GM23248 (cell line): ENCODE measurements at regions not wholly inside any gene's neighbourhood (a gene's known extent, or its start where the extent isn't known, plus 50 kb on each side); places are given as distances from the start of the nearest gene placed in this dataset.
A peak's percentile ranks its signal among the peaks of the same experiment; 100 is the strongest.
"Not testable (repeated sequence)": the region's sequence is repeated elsewhere in the genome, so short reads cannot be mapped to it uniquely, and the experiment has no call there.

ENCODE experiments used
- DNase-seq: peaks from one replicate; pipeline ENCODE4 v3.0.0-alpha.2; 2015
- H2AFZ ChIP-seq: fragments of 200-600 bp; sonication (generic); 2 replicates; pipeline ENCODE4 v1.6.1; 2016; ENCODE audit warnings: antibody characterized with exemption
- H3F3A ChIP-seq: fragments of 200-600 bp; sonication (generic); 2 replicates; pipeline ENCODE4 v1.6.1; 2016; ENCODE audit warnings: mild to moderate bottlenecking, antibody characterized with exemption, mixed run types; ENCODE audit not compliant: insufficient read depth
- H3K27ac ChIP-seq: fragments of 200-600 bp; sonication (generic); 2 replicates; pipeline ENCODE4 v1.5.1; 2016; ENCODE audit warnings: mild to moderate bottlenecking
- H3K27me3 ChIP-seq: fragments of 200-600 bp; sonication (generic); replicated peaks from 2 replicates; pipeline ENCODE4 v1.6.1; 2016; ENCODE audit warnings: mild to moderate bottlenecking; ENCODE audit not compliant: insufficient read depth
- H3K36me3 ChIP-seq: fragments of 200-600 bp; sonication (generic); 2 replicates; pipeline ENCODE4 v1.6.1; 2016; ENCODE audit warnings: low read depth, mild to moderate bottlenecking
- H3K4me1 ChIP-seq: fragments of 200-600 bp; sonication (generic); 2 replicates; pipeline ENCODE4 v1.6.1; 2016; ENCODE audit warnings: mild to moderate bottlenecking; ENCODE audit not compliant: insufficient read depth
- H3K4me2 ChIP-seq: fragments of 200-600 bp; sonication (generic); one replicate; pipeline ENCODE4 v1.6.1; 2016; ENCODE audit warnings: mild to moderate bottlenecking; ENCODE audit not compliant: unreplicated experiment
- H3K4me3 ChIP-seq: fragments of 200-600 bp; sonication (generic); 2 replicates; pipeline ENCODE4 v1.5.1; 2016; ENCODE audit warnings: mild to moderate bottlenecking
- H3K79me2 ChIP-seq: fragments of 200-600 bp; sonication (generic); 2 replicates; pipeline ENCODE4 v1.6.1; 2016; ENCODE audit warnings: mild to moderate bottlenecking; ENCODE audit not compliant: insufficient read depth
- H3K9ac ChIP-seq: fragments of 200-600 bp; sonication (generic); 2 replicates; pipeline ENCODE4 v1.6.1; 2016; ENCODE audit warnings: mild to moderate bottlenecking
- H3K9me2 ChIP-seq: fragments of 200-600 bp; sonication (generic); 2 replicates; pipeline ENCODE4 v1.6.1; 2016; ENCODE audit warnings: mixed run types, mild to moderate bottlenecking, moderate library complexity; ENCODE audit not compliant: insufficient read depth
- H3K9me3 ChIP-seq: fragments of 200-600 bp; sonication (generic); one replicate; pipeline ENCODE4 v1.6.1; 2017; ENCODE audit warnings: low read depth
- H4K20me1 ChIP-seq: fragments of 200-600 bp; sonication (generic); 2 replicates; pipeline ENCODE4 v1.6.0; 2016; ENCODE audit not compliant: insufficient read depth
- WGBS, 2 experiments: methylation state at CpG; one replicate each; pipeline ENCODE4 v1.1.6; 2015 to 2017; ENCODE audit warnings: low lambda C conversion rate in 2 of 2, low coverage in 1 of 2; ENCODE audit errors: missing lambda C conversion rate in 2 of 2; 5-methylcytosine and 5-hydroxymethylcytosine counted together
- in situ Hi-C: fragments of 300-500 bp; cut with MboI; formaldehyde crosslinking; loops from 2 replicates; pipeline ENCODE4 v1.15.0; 2020

GRCh38 chr15:30195355-30196008, 60.6 kb downstream of the GOLGA8T start:
- H3K27me3 ChIP-seq, H4K20me1 ChIP-seq, H3F3A ChIP-seq, H3K4me3 ChIP-seq, H3K4me1 ChIP-seq, H3K79me2 ChIP-seq, in situ Hi-C loops, H3K27ac ChIP-seq, H3K9me2 ChIP-seq, H3K4me2 ChIP-seq, H3K9me3 ChIP-seq, H3K9ac ChIP-seq, DNase-seq, H3K36me3 ChIP-seq, H2AFZ ChIP-seq: not testable (repeated sequence)
- no CpG with 5 or more reads among the region's 41 CpGs for WGBS, 2 experiments

GRCh38 chr15:30196009-30196375, 61.1 kb downstream of the GOLGA8T start:
- H4K20me1 ChIP-seq, H2AFZ ChIP-seq, H3K79me2 ChIP-seq, in situ Hi-C loops, H3K9me3 ChIP-seq, H3F3A ChIP-seq, H3K4me2 ChIP-seq, H3K9me2 ChIP-seq, H3K27ac ChIP-seq, H3K27me3 ChIP-seq, H3K4me1 ChIP-seq, H3K4me3 ChIP-seq, H3K9ac ChIP-seq, H3K36me3 ChIP-seq: not testable (repeated sequence)
- WGBS, 2 experiments, result 4% methylated on average over 5 to 24 of the region's 32 CpGs
- DNase-seq, result peak; percentile 3

- H4K20me1 ChIP-seq, DNase-seq, H3K9me3 ChIP-seq, H3K9ac ChIP-seq, H3F3A ChIP-seq, H3K27ac ChIP-seq, H3K9me2 ChIP-seq, in situ Hi-C loops, H3K79me2 ChIP-seq, H3K4me2 ChIP-seq, H3K27me3 ChIP-seq, H3K4me1 ChIP-seq, H3K4me3 ChIP-seq, H2AFZ ChIP-seq, H3K36me3 ChIP-seq: not testable (repeated sequence)
- 42 to 52% methylated on average over 2 to 10 of the region's 12 CpGs for WGBS, 2 experiments
These were observed 61.9 kb downstream of the GOLGA8T start for GRCh38 chr15:30196769-30197168.

- H3K79me2 ChIP-seq, H3K9me2 ChIP-seq, H2AFZ ChIP-seq, H4K20me1 ChIP-seq, H3F3A ChIP-seq, in situ Hi-C loops, H3K4me2 ChIP-seq, DNase-seq, H3K4me3 ChIP-seq, H3K27me3 ChIP-seq, H3K27ac ChIP-seq, H3K4me1 ChIP-seq, H3K36me3 ChIP-seq, H3K9me3 ChIP-seq, H3K9ac ChIP-seq: not testable (repeated sequence)
- WGBS, 2 experiments, result 46% methylated on average over 2 of the region's 4 CpGs; no CpG with 5 or more reads in 1 of the 2 experiments
These were observed 66.7 kb downstream of the GOLGA8T start for GRCh38 chr15:30201517-30201916.

GRCh38 chr15:30213733-30214132, 78.9 kb downstream of the GOLGA8T start:
- H3K4me3 ChIP-seq, H3K27ac ChIP-seq, H3F3A ChIP-seq, H3K4me2 ChIP-seq, H3K9ac ChIP-seq, H4K20me1 ChIP-seq, H3K27me3 ChIP-seq, H3K79me2 ChIP-seq, H3K36me3 ChIP-seq, H3K4me1 ChIP-seq, H3K9me2 ChIP-seq, in situ Hi-C loops, H3K9me3 ChIP-seq, H2AFZ ChIP-seq, DNase-seq: not testable (repeated sequence)
- no CpG with 5 or more reads among the region's 5 CpGs for WGBS, 2 experiments

- H3K9ac ChIP-seq, H4K20me1 ChIP-seq, H3K79me2 ChIP-seq, H3K9me2 ChIP-seq, H3K4me1 ChIP-seq, H3K9me3 ChIP-seq, H2AFZ ChIP-seq, H3K36me3 ChIP-seq, H3K4me3 ChIP-seq, H3K27me3 ChIP-seq, H3F3A ChIP-seq, in situ Hi-C loops, DNase-seq, H3K27ac ChIP-seq, H3K4me2 ChIP-seq: not testable (repeated sequence)
- WGBS, 2 experiments, result no CpG with 5 or more reads among the region's 4 CpGs
These were observed 87.0 kb downstream of the GOLGA8T start for GRCh38 chr15:30221803-30222202.

GRCh38 chr15:30222798-30223591, 88.1 kb downstream of the GOLGA8T start:
- H4K20me1 ChIP-seq, H3K9me2 ChIP-seq, H3K36me3 ChIP-seq, H3K4me1 ChIP-seq, H3K4me2 ChIP-seq, H3K27me3 ChIP-seq, H3K79me2 ChIP-seq, H3K4me3 ChIP-seq, H3K9ac ChIP-seq, H2AFZ ChIP-seq, in situ Hi-C loops, H3K27ac ChIP-seq, H3K9me3 ChIP-seq, H3F3A ChIP-seq, DNase-seq: not testable (repeated sequence)
- 3% methylated on average over 29 of the region's 91 CpGs; no CpG with 5 or more reads in 1 of the 2 experiments for WGBS, 2 experiments
